GM18909 (cell line): ENCODE measurements at regions not wholly inside any gene's neighbourhood (a gene's known extent, or its start where the extent isn't known, plus 50 kb on each side); places are given as distances from the start of the nearest gene placed in this dataset.
"Not testable (repeated sequence)": the region's sequence is repeated elsewhere in the genome, so short reads cannot be mapped to it uniquely, and the experiment has no call there.

Experiments used
- ATAC-seq: cut with Tn5 transposase; IDR thresholded peaks from one replicate; pipeline ENCODE4 v1.9.1; 2021; ENCODE audit warnings: mild to moderate bottlenecking; ENCODE audit not compliant: unreplicated experiment, poor library complexity

DNA sequence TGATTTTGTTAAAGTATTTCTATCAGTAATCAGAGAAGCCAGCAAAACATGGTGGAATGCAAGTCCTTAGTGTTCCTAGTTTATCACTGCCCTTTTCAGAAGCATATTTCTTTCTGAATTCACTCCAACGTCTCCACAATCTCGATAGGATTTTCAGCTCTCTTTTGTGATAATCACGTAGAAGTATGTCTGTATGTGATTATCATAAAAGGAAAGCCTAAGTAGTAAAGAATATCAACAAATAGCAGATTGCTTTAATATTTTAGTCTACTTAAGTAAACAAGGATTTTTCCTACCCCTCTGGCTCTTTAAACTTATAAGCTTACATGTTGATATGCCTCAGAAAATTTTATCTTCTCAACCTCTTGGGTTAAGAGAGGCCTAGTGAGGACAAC lies 147.4 kb upstream of the NUDT4 start:
- ATAC-seq: no peak

DNA sequence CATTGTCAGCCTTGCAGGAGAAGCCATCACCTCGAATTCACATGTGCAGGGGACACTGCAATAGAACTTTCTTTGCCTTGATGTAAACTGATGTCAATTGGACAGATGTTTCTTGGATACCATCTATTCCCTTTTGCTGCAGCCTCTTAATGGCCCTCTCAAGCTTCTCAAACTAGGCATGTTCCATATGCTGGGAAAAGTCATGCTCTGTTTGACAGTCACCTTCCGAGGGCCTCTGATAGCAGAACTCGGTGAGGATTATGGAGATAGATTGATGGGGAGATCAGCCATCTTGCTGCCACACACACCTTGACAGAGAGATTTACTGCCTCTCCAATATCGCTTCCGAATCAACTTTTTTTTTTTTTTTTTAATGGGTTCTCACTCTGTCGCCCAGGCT lies 145.8 kb upstream of the NUDT4 start:
- ATAC-seq: no peak

DNA sequence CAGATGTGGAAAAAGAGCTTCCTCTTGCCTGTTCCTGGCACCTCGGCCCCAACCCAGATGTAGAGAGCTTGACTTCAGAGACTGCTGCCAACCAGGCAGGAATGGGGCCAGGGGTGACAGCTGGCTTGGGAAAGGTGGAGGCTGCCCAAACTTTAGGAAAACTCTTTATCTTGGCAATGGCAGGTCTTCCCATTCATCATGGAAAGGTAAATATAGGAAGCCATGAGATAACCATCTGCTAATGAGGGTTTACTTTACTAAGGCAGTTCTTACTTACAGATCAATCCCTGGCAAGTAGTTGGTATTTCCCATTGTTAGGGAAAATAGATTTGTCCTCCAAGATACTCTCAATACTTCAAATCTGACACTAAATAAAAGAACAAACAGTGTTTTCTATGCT lies 143.1 kb upstream of the NUDT4 start:
- no peak for ATAC-seq

DNA sequence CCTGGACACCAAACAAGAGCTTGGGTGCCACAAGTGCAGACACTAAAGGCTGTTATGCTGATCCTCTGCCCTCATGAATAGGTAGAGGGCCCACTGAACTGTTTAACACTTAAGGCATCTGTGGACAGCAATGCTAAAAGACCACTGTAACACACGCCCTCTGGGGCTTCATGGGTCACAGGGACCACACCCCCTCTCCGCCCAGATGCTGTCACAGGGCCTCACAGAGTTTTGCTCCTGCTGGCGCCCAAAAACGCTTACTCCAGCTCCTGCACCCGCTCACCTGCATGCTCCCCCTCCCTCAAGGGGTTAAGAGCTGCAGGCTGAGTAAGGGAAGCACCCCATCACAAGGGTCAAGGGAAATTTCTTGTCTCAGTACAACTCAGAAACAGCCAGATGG lies 141.8 kb upstream of the NUDT4 start:
- no peak for ATAC-seq

DNA sequence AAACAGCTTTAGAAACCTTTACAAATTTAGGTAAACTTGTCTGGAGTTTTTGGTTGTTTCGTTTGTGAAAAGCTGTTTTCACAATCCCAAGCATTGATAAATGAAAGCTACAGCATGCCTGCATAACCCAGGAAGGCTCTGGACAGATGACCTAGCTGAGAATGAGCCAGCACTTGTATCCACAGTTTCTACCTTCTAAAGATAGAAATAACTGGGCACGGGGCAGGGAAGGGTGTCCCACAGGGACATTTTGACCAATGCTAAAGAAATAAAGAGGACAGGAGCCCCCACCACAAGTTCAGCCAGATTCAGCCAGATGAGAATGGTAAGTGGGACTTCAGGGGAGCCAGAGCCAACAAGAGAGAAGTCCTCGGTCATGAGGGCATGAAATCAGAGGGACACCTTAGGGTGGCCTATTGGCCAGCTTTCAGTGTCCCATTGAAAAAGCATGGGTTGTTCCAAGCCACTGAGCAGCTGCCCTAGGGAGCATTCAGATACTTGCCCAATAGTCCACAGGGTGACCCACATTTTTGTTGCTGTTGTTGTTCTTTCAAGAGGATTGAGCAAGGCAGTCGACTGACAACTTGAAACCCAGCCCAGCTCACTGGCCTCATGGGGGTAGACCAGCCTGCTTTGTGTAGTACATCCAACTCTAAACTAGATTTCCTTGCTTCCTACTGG lies 140.3 kb upstream of the NUDT4 start:
- no peak for ATAC-seq

DNA sequence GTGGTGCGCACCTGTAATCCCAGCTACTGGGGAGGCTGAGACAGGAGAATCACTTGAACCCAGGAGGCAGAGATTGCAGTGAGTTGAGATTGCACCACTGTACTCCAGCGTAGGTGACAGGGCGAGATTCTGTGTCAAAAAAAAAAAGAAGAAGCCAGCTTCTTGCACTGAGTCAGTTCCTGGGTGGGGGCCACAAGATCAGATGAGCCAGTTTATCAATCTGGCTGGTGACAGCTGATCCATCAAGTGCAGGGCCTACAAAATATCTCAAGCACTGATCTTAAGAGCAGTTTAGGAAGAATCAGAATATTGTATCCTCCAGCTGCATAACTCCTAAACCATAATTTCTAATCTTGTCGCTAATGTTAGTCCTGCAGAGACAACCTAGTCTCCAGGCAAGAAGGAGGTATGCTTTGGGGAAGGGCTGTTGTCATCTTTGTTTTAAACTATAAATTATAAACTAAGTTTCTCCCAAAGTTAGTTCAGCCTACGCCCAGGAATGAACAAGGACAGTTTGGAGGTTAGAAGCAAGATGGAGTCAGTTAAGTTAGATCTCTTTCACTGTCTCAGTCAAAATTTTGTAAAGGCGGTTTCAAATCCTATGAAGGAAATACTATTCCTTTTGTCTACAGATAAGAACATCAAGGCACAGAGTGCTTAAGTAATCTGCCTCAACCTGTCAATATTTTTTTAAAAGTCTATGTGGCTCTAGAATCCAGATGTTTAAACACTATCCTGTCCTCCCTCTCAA lies 139.0 kb upstream of the NUDT4 start:
- ATAC-seq: not testable (repeated sequence)

DNA sequence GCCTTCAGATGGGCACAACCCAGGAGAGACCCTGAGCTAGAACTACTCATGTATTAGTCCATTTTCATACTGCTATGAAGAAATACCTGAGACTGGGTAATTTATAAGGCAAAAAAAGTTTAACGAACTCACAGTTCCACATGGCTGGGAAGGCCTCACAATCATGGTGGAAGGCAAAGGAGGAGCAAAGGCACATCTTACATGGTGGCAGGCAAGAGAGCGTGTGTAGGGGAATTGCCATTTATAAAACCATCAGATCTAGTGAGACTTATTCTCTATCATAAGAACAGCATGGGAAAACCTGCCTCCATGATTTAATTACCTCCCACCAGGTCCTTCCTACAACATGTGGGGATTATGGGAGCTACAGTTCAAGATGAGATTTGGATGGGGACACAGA lies 137.9 kb upstream of the NUDT4 start:
- not testable (repeated sequence) for ATAC-seq

DNA sequence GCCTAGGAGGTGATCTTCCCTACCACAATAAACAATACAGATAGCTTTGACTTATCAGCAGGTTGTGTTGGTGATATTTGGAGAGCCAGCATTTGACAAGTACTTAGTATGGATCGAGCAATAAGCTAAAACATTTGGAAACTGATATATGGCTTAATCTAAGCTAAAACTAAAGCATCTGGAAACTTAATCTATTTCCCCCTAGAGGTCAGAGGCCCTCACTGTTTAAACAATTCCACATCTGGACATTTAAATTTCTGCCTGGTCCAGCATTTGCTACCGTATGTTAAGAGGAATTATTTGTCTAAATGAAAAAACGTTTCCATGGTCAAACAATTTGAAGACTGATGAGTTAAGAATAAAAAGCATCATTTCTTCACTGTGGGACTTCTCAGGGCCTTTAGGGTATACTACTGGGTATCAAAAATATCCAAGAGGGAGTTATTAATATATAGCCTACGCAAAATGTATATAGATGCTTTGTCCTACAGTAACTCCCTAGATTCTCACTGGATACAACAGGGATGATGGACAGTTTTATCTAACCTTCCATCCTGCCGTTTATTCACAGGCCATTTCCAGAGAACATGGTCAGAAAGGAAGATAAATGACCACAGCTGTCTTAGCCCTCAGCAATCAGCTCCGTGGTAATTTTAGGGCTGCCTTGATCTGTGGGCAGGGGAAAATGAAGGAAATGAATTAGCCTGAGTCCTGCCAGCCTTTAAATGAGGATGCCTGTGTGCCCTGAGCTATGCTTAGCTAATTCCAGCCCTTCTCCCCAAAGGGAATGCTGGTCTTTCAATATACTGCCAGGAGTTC lies 135.4 kb upstream of the NUDT4 start:
- no peak for ATAC-seq

DNA sequence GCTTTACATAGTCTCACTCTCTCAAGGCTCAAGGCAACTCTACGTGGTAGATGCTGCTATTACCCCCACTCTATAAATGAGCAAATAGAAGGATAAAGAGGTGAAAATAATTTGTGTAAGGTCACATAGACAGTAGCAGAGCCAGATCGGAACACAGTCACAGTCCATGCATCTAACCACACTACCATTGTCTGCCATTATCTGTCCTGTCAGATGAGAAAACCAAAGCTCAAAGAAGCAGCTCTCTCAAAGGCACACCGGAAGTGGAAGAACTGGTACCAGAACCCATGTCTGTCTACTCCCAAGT lies 134.4 kb upstream of the NUDT4 start:
- peak; percentile 20 for ATAC-seq

DNA sequence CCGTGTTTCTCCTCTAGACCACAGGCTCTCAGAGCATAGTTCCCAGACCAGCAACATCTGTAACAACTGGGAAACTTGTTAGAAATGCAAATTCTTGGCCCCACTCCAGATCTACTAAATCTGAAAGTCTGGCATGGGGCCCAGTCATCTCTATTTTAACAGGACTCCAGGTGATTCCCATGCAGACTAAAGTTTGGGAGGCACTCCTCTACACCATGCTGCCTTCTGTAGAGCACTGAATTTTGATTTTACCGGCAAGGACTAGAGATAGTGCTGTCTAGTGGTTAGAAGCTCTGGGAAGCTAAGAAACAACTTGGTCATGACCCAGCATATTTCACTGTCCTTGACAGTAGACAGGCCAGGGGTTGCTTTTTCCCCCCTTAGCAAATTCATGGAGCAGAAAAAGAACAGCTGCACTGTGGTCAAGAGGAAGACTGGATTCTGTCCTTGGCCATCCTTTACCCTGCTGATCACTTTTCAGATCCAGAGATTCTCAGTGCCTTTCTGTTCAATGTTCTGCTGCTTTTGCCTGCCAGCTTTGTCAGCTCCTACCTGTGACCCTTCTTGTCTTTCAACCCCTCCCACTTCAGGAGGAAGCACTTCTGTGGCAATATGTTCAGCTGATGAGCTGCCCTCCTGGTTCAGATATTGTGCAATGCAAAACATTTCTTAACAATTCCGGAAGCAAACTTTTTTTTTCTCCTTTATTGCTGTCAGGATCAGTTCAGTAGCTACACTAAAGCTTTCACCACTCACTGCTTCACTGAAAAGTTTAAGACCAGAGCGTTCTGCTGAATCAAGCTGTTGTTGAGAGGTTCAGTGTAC lies 133.8 kb upstream of the NUDT4 start:
- peak; percentile 60 for ATAC-seq

DNA sequence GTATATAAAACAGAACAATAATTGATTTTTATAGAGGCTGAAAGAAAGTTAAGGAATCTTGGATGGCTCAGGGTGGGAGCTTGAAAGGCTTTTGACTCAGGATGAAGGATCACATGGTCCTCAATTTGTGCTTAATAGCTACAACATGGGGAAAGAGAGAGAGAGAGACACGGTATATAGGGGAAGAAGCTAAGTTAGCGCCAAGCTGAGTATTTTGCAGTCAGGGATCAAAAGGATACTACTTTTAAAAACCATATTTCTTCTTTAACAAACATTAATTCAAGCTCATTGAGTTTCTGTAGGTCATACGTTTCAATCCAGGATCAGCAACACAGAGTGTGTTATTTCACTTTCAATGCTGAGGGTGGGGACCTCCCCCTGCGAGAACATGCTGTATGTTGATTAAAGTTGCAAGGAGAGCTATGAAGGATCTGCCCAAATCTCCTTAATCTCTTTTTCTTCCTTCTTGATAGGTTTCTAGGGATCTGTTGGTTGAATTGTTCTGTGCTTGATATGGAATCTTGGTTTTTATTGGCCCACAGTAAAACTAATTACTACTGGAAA lies 133.1 kb upstream of the NUDT4 start:
- ATAC-seq: no peak

DNA sequence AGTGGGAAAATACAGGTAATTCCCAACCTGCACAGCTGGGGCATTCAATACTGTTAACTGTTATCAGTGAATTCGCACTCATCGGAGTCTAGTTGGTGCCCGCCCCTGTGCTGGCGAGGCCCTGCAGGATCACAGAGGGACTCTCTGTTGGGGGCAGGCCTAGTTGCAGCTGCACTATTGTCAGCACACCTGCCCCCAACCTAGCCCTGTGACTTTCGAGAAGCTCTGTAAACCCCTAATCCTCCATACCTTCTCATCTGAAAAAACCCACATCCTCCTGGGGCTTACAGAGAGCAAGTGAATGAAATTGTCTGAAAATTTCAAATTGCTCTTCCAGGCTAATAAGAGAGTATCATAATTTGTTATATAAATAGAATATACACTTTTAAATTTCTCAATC lies 132.2 kb upstream of the NUDT4 start:
- peak; percentile 76 for ATAC-seq

DNA sequence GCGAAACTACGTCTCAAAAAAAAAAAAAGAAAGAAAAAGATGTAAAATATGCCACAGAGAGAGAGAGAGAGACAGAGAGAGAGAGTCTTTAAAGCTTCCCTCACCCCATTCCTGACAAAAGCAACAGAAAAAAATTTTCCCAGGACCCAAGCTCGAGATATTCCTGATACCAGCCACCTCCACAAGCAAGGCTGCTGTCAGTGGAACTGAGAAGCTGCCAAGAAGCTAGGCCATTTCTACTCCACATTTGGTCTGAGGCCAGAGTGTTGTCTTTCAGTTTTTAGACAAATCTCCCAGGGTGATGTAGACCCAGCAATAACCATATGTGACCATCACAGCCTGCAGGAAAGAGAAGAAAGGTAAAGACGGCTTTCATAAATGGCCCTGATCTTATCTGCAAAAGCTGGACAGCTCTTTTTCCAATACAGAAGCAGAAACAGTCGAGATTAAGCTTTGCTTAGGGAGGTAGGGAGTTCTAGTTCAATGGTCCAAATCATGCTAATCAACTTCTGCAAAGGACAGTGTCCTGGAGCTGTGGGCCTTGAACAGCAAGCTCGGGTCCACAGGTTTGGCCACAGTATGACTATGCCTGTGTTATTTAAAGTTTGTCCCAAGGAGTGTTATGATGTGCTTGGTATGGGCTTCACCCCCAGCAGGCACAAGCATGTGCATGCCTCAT lies 130.3 kb upstream of the NUDT4 start:
- no peak for ATAC-seq

DNA sequence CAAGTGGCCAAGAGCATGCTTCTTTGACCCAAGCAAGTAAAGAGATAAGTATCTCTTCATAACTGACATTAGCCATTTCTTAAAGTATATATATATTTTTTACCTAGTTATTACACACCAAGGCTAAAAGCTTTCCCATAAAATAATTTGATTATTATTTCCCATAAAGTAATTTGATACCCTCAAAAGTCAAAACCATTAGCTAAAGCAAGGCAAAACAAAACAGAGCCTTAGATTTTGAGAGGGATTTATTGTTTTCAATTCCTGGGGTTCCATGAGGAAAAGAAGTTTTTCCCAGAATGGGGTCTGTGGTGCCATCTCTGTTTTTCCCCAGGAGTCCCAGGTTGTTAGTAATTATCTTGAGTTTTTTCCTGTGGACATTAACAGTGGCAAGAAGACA lies 125.5 kb upstream of the NUDT4 start:
- no peak for ATAC-seq

DNA sequence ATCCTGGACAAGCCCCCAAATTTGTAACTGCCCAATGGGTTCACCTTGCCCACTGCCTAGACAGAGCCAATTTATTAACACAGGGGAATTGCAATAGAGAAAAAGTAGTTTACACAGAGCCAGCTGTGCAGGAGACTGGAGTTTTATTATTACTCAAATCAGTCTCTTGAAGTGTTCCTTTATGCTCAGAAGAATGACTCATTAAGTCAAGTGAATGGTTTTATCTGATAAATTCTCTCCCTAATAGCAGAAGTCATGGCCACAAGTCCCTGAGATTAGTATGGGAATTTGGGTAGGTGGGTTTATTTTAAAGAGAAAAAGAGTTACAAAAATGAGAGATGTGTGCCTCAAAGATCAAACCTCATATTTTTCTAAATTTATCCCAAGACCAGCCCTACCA lies 122.8 kb upstream of the NUDT4 start:
- no peak for ATAC-seq

DNA sequence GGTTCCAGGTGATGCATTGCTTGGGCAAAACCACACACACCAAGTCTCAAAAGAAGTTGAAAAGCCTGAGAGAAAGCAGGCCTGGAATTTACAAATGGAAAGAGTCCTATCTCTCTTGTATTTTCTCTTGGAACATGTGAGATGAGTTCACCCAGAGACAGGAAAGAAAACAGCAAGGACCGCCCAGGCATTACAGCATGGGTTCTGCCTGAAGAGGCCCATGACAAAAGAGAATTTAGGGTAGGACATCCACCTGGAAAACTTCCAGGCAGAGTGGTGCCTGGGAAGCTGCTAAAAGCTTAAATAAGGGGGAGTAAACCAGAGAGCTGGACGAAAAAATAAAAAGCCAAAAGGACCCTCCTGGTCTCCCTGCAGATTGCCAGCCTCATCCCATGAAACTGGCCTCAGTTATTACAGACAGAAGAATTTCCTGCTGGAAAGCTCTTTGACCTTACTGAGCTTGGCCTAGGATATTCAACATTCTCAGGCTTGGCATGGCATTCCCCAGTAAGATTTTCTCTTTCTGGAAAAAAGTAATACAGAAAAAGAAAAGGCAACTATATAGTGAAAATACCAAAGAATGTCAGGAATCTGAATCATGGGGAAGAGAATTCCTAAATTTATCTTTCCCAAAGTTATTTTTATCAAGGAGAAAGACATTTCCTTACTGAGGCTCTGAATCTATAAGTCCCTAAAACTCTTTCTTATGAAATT lies 121.3 kb upstream of the NUDT4 start:
- ATAC-seq: no peak

DNA sequence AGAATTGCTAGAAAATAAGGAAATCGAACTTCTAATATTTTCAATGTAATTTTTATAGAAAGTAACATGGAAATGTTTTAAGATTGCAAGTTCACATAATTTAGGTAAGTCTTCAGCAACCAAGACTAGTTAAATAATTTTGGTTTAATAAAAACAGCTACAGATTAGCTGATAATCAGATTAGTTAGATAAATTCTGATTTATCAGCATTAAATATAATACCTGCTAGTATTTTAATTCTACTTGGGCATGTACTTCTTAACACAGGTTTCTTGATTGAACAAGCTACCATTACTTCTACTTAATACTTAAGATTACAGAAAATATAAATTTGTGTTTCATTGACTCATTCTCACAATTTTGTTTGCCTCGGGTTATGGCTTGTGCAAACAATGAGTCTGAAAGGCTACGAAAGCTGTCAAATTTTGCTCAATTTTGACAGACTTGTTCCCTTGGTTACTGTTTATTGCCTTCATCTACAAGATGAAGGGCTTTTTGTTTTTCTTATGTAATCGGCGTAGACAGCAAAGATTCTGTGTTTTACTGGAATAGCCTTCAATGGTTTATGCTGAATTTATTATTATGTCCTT lies 116.1 kb upstream of the NUDT4 start:
- no peak for ATAC-seq

DNA sequence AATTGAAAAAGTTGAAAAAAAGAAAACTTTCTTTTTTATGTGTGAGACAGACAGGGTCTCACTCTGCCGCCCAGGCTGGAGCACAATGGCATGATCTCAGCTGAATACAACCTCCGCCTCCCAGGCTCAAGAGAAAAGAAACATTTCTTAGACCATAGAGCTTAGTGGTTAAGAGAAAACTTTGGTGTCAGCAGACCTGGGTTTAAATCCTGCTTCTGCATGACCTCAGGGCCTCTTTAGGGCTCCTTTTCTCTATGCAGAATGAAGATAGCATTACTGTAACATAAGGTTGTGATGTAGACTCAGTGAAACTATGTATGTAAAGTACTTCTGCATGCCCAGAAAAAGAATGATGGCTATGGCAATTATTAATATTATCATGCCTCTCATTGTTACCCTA lies 104.7 kb upstream of the NUDT4 start:
- no peak for ATAC-seq
